HL-60 (cell line): ENCODE measurements at regions not wholly inside any gene's neighbourhood (a gene's known extent, or its start where the extent isn't known, plus 50 kb on each side); places are given as distances from the start of the nearest gene placed in this dataset.

ENCODE experiments used
- POLR2AphosphoS5 ChIP-seq: IDR thresholded peaks from 2 replicates; pipeline ENCODE4 v1.6.1; 2012; ENCODE audit warnings: low read depth
- TF ChIP-seq, protein P1 (sequence below): IDR thresholded peaks from one replicate; pipeline ENCODE4 v1.5.1; 2011; ENCODE audit warnings: low read length, control low read depth, inconsistent platforms; ENCODE audit not compliant: insufficient read depth

DNA sequence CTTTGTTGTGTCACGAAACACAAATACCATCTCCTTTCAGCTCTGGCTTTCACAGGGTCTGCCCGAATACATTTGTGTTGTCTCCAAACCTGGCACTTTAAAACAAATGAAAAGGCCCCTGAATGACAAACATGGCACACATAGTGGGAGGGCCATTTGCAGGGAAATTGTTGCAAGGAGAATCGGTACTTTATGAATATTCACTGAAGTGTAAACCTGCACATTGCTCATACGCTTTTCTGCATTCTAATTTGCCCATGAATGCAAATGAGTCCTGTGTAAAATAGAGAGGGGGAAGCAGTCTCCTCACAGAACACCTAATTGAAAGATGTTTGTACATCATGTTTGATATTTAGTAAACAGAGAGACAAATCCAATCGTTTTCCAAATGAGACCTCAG lies 82.7 kb upstream of the PCDH8 start:
- no peak for TF ChIP-seq POLR2AphosphoS5
- TF ChIP-seq, protein P1, sequence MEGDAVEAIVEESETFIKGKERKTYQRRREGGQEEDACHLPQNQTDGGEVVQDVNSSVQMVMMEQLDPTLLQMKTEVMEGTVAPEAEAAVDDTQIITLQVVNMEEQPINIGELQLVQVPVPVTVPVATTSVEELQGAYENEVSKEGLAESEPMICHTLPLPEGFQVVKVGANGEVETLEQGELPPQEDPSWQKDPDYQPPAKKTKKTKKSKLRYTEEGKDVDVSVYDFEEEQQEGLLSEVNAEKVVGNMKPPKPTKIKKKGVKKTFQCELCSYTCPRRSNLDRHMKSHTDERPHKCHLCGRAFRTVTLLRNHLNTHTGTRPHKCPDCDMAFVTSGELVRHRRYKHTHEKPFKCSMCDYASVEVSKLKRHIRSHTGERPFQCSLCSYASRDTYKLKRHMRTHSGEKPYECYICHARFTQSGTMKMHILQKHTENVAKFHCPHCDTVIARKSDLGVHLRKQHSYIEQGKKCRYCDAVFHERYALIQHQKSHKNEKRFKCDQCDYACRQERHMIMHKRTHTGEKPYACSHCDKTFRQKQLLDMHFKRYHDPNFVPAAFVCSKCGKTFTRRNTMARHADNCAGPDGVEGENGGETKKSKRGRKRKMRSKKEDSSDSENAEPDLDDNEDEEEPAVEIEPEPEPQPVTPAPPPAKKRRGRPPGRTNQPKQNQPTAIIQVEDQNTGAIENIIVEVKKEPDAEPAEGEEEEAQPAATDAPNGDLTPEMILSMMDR: no peak
